Uterus (tissue), 3 donors: ENCODE measurements at regions not wholly inside any gene's neighbourhood (a gene's known extent, or its start where the extent isn't known, plus 50 kb on each side); places are given as distances from the start of the nearest gene placed in this dataset.
"Not testable (repeated sequence)": the region's sequence is repeated elsewhere in the genome, so short reads cannot be mapped to it uniquely, and the experiment has no call there.

Experiments used
- DNase-seq, 2 donors: peaks; one replicate each; pipeline ENCODE4 v3.0.0-alpha.2; 2019 to 2020
- H3K27ac ChIP-seq, 2 donors: fragments of 200-600 bp; sonication (generic); 1 replicate in 1 of 2; 2 replicates in 1 of 2; pipeline ENCODE4 v1.5.1; 2016 to 2018
- H3K27me3 ChIP-seq, 2 donors: fragments of 200-600 bp; sonication (generic); one replicate each; pipeline ENCODE4 v1.5.1; 2018 to 2019; ENCODE audit warnings: control low read depth in 1 of 2
- H3K36me3 ChIP-seq, 2 donors: fragments of 200-600 bp; sonication (generic); one replicate each; pipeline ENCODE4 v1.5.1; 2019; ENCODE audit warnings: control low read depth in 1 of 2
- H3K4me1 ChIP-seq, 2 donors: fragments of 200-600 bp; sonication (generic); one replicate each; pipeline ENCODE4 v1.5.1; 2018 to 2019; ENCODE audit warnings: control low read depth in 1 of 2
- H3K4me3 ChIP-seq, 2 donors: fragments of 200-600 bp; sonication (generic); 1 replicate in 1 of 2; 2 replicates in 1 of 2; pipeline ENCODE4 v1.5.1; 2018 to 2019; ENCODE audit warnings: mild to moderate bottlenecking in 1 of 2
- H3K9me3 ChIP-seq, 2 donors: fragments of 200-600 bp; sonication (generic); one replicate each; pipeline ENCODE4 v1.5.1; 2019; ENCODE audit warnings: control low read depth in 1 of 2
- CTCF ChIP-seq, 4 experiments: fragments of 200-600 bp in 2 of 4; fragments of 450-650 bp in 2 of 4; sonication (generic) in 2 of 4; IDR thresholded peaks; one replicate each; pipeline ENCODE4 v1.5.1; 2016 to 2019; ENCODE audit warnings: antibody characterized with exemption in 4 of 4, mild to moderate bottlenecking in 2 of 4, moderate library complexity in 1 of 4
- POLR2A ChIP-seq, 2 donors: fragments of 450-650 bp; IDR thresholded peaks; one replicate each; pipeline ENCODE4 v1.6.1; 2016; ENCODE audit warnings: antibody characterized with exemption in 2 of 2, mild to moderate bottlenecking in 1 of 2, moderate library complexity in 1 of 2
- intact Hi-C: fragments of 100-400 bp; cut with DNase I; formaldehyde crosslinking; loops from one replicate; pipeline ENCODE4 v1.15.1; 2023; ENCODE audit warnings: low total_unique reads
- donor health status: DM: yes; HTN: yes; CAD: no.

GRCh38 chr10:22067091-22067490 lies 63.6 kb upstream of the DNAJC1 start:
- Histone ChIP-seq H3K27ac (no peak overlapping the region), H3K4me1 (no peaks in the 10 kb centered on the region), H3K9me3 (peaks cover 0 to 5% of the 10 kb centered on the region in 2 donors), H3K27me3 (no peaks in the 10 kb centered on the region), H3K36me3 (no peaks in the 10 kb centered on the region), H3K4me3 (no peak overlapping the region)
- TF ChIP-seq POLR2A (IDR thresholded peaks at IDR 0.05): no peak
- TF ChIP-seq CTCF (IDR thresholded peaks at IDR 0.05): no peak
- DNase-seq: no peak
- intact Hi-C loops: no loop called here

- H3K27me3 ChIP-seq, H3K36me3 ChIP-seq, H3K27ac ChIP-seq, H3K4me1 ChIP-seq, DNase-seq, intact Hi-C loops, H3K4me3 ChIP-seq, H3K9me3 ChIP-seq: not testable (repeated sequence)
Measured at GRCh38 chr10:22060984-22061383, 57.5 kb upstream of the DNAJC1 start.

- TF ChIP-seq CTCF (IDR thresholded peaks at IDR 0.05) (no peak), POLR2A (IDR thresholded peaks at IDR 0.05) (no peak)
- H3K27me3 ChIP-seq: no peaks in the 10 kb centered on the region
- H3K36me3 ChIP-seq: no peaks in the 10 kb centered on the region
Measured at GRCh38 chr10:22058201-22058600, 54.7 kb upstream of the DNAJC1 start.

GRCh38 chr10:22054961-22055360 lies 51.4 kb upstream of the DNAJC1 start:
- no peak for DNase-seq
- Histone ChIP-seq H3K9me3 (no peaks in the 10 kb centered on the region), H3K27ac (no peak overlapping the region), H3K4me1 (no peaks in the 10 kb centered on the region), H3K4me3 (no peak overlapping the region), H3K36me3 (no peaks in the 10 kb centered on the region), H3K27me3 (no peaks in the 10 kb centered on the region)
- intact Hi-C loops: no loop called here
- TF ChIP-seq CTCF (IDR thresholded peaks at IDR 0.05) (no peak), POLR2A (IDR thresholded peaks at IDR 0.05) (no peak)

More at GRCh38 chr10:22058201-22058600, 54.7 kb upstream of the DNAJC1 start:
- Histone ChIP-seq H3K4me1 (no peaks in the 10 kb centered on the region), H3K27ac (no peak overlapping the region), H3K4me3 (no peak overlapping the region), H3K9me3 (no peaks in the 10 kb centered on the region)
- intact Hi-C loops: no loop called here
- no peak for DNase-seq
